SHP77 (cell line): ENCODE measurements at regions not wholly inside any gene's neighbourhood (a gene's known extent, or its start where the extent isn't known, plus 50 kb on each side); places are given as distances from the start of the nearest gene placed in this dataset.
"Not testable (repeated sequence)": the region's sequence is repeated elsewhere in the genome, so short reads cannot be mapped to it uniquely, and the experiment has no call there.

Experiments used
- DNase-seq, 2 experiments: peaks; one replicate each; lab custom pipeline; 2025; lab: John Stamatoyannopoulos, UW

DNA sequence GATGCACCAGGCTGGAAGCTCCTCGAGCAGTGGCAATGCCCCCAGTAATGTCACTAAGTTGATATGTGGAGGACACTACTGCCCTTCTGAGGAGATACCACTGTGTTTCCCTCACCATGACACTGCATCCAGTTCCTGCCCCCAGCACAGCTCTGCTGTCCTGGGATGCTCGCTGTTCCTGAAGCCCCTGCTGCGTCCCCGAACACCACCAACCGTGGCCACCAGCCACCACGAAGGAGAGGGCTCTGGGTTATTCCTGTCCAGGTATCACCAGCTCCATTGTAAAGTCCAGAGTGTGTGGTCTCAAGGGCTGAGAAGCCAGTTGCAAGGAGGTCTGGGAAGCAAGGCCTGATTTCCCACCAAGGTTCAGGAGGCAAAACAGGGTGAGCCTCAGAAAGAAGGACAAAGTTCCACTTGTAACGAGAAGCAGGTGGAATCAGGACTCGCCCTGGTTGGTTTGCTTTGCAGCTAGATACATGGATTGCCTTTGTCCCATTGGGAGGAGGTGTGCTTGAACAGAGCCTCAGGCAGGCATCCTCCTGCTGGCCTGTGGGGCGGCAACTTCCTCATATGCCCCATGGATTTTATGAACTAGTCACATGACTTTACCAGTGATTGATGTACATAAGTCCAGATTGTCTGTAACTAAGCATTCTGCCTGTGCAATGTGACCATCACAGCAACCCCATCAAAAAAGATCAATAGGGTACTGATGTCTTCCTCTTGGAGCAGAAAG, 427.0 kb upstream of the VSTM2A start:
- DNase-seq = no peak

DNA sequence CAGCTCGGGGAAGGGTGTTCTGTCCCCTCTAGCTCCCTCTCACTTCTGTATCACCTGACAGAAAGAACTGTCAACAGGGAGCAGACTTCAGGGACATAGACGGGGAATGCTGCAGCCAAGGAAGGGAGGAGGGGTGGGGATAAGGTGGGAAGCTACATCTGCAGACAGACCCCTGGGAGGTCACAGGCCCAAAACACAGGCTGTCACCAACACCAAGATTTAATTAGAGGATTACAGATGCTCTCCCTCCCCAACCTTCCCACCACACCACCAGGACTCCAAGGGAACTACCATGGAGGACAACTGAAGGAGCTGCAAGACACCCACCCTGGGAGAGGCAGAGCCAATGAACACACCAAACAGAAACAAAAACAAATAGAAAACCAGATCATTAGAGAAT, 425.2 kb upstream of the VSTM2A start:
- DNase-seq = no peak

DNA sequence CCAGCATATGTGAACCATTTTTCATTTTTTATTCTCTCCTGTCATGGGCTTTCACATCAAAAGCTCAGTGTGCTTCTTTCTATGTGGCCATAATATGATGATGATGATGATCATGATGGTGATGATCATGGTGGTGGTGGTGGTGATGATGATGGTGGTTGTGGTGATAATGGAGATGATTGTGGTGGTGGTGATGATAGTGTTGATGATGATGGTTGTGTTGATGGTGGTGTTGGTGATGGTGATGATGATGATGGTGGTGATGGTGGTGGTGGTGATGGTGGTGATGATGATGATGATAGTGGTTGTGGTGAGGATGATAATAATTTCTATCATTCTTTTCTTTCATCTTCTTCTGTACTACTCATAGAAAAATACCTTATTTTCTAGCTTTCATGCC, 413.1 kb upstream of the VSTM2A start:
- no peak for DNase-seq

- no peak for DNase-seq
Observed at GRCh38 chr7:54141576-54141975, 400.6 kb upstream of the VSTM2A start.

DNA sequence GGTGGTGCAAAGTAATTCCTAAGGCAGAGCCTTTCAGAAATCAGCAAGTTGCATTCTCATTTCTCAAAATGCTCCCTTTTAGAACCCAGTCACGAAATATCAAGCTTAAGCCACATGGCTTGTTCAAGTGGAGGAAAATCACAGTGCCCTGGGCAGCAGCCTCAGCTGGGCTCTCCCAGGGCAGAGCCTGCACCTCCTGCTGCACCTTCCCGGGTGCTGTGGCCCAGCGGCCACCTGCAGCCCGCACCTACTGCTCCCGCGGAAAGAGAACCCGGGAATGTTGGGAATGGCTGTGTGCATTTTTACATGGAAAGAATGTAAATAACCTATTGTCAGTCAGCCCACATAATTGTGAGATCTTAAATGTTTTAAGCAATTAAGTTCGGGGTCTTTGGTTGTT, 396.5 kb upstream of the VSTM2A start:
- DNase-seq = no peak

DNA sequence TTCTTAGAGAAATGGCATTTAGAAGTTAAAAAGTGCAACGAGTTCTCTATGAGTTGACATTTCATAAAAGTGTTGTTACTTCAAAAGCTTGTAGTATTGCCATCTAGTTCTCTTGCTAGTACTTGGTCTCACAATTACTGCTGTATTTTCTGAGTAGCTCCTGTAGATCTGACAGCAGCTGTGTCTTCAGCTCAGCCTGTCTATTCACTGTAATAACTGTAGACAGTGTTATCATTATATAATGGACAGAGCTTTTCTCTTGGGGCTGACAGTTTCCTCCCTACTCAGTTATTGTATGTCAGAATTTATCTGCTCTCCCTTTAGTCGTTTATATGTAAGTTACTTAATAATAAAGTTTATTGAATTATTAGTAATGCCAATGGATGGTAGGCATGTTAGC, 388.7 kb upstream of the VSTM2A start:
- no peak for DNase-seq

DNA sequence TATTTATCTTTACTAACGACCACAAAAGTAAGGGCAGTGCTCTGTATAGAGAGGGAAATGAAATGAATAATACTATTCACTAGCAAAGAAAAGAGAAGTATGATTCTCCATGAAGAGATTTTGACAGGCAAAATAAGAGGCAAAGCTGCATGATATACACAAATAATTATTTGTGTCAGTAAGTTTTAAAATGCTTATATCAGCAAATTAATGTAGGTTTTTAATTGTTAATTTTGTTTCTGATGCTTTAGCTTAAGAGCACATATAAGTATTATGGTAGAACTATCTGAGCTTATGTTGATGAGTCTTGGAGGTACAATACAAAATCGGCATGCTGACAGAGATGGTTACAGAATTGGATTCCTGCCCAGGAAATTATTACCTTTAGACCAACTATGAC, 383.1 kb upstream of the VSTM2A start:
- DNase-seq = no peak

DNA sequence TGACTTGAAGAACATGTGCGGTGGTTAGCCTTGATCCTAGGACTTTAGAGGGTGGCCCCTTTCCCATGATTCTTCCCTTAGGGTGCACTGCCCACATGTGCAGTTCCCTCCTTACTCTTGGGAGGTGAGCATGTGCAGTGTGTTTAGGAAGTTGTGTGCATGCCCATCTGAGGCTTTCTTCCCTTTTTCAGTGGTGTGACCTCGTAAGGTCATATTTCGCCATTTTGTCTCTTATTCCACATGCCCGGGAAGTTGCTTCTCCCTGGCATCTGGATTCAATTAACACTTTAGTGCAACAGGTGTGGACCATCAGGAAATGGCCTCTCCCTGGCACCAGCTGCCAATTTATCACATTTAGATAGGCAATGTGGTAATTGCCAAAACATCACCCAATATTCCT, 380.6 kb upstream of the VSTM2A start:
- no peak for DNase-seq

DNA sequence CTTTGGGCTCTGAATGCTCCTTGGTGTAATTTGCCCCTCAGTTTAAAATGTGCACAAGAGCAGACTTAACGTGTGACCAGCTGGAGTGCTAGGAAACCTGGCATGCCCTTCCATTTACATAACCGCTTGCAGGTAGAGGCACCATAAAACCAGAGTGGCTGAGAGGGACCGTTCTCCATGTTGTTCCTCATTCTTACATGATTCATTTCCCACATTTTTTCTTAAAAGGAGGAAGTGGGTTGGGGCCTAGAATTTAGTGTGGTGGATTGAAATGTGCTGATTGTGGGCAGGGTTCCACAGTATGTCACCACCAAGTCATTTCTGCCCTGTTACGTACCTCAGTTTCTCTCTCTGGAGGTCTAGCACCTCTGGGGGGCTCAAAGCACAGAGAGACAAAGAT, 375.8 kb upstream of the VSTM2A start:
- DNase-seq = no peak

- DNase-seq = no peak
Observed at GRCh38 chr7:54179321-54180029, 362.7 kb upstream of the VSTM2A start.

GRCh38 chr7:54180796-54181195, 361.4 kb upstream of the VSTM2A start:
- DNase-seq = no peak

DNA sequence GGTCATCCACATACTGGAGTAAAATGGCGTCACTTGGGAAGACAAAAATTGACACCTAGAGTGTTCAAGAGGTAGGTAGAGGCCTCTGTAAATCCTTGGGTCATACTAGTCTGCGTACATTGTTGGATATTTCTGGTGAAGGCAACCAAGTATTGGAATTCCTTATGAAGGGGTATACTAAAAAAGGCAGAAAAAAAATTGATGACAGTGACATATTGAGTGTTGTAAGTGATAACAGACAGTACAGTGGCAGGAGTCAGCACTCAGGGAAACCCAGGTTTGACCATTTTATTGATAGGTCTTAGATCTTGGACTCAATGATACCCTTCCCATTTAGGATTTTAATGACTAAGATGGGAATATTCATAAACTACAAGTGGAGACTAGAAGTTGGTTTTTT, 359.1 kb upstream of the VSTM2A start:
- no peak for DNase-seq

GRCh38 chr7:54186336-54186735, 355.8 kb upstream of the VSTM2A start:
- DNase-seq = no peak

GRCh38 chr7:54187886-54188685, 354.1 kb upstream of the VSTM2A start:
- DNase-seq = no peak

- no peak for DNase-seq
Observed at GRCh38 chr7:54188843-54189242, 353.3 kb upstream of the VSTM2A start.

DNA sequence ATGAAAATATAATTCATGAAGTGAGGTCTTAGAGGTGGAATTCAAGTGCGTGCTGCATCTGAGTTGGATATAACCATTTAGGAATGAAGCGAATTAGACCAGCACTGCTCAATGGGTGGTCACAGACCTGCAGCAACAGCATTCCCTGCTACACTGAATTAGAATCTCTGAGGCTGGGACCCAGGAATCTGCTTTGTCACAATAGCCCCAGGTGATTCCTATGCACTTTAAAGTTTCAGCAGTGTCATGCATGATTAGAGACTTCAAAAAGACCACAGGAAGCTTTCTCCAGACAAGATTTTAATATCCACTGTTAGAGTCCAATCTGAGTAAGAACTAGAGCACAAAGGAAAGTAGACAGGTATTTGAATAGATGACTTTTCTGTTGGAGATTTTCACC, 352.8 kb upstream of the VSTM2A start:
- DNase-seq = no peak

DNA sequence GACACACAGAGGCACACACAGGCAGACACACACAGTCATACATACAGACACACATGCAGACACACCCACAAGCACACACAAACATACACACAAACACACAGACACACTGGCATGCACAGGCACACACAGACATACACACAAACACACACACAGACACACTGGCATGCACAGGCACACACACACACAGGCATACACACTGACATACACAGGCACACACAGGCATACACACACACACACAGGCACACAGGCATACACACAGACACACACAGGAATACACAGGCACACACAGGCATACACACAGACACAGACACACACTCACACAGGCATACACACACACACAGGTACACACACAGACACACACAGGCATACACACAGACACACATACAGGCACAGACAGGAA, 340.7 kb upstream of the VSTM2A start:
- DNase-seq = no peak

DNA sequence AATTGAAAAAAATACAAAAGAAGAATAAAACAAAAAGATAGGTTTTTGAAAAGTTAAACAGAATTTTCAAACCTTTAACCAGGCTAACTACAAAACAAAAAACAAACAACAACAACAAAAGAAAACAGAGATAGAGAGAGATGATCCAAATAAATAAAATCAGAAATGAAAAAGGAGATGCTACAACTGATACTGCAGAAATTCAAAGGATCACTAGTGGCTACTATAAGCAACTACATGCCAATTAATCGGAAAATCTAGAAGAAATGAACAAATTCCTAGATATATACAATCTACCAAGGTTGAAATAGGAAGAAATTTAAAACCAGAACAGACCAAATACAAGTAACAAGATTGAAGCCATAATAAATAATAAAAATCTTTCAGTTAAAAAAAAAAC, 326.8 kb upstream of the VSTM2A start:
- DNase-seq = no peak

- DNase-seq = not testable (repeated sequence)
Observed at GRCh38 chr7:54226030-54226429, 316.1 kb upstream of the VSTM2A start.

DNA sequence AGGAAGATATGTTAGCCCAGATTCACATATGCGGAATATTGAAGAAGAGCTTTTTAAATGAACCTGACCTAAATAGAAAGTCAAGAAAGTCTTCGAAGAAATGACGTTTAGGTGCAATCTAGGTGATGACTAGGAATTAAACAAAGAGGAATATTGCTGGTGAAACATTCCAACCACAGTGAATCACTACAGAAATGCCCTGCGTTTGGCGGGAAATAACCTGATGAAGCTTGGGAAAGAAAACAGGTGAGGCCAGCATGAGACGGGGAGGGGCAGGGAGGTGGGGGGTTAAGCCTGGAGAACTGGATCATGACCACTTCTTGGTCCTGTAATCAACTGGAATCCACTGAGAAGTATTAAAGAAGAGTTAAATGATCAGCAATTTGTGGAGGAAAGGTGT, 299.4 kb upstream of the VSTM2A start:
- no peak for DNase-seq

DNA sequence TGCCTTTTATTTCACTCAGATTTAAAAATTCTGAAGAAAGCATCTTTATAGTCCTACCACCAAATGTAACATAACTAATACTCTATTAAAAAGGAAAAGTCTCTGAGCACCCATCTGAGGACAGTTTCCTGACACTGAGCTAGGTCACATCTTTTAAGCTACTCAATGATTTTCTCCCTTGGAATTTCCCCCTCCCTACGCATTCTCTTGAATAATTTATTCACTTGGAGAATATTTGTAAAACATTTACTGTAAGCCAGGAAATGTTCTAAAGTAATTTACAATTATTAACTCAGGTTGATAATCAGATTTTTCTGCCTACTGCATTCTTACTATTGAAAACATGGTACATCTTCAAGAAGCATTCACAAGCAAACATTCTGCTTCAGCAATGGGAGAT, 297.2 kb upstream of the VSTM2A start:
- DNase-seq = no peak

- no peak for DNase-seq
Observed at GRCh38 chr7:54249686-54250085, 292.5 kb upstream of the VSTM2A start.
